IPS DF 4.7 (cell line): ENCODE measurements at regions not wholly inside any gene's neighbourhood (a gene's known extent, or its start where the extent isn't known, plus 50 kb on each side); places are given as distances from the start of the nearest gene placed in this dataset.

Experiments used
- DNase-seq: peaks from one replicate; pipeline ENCODE4 v3.0.0-alpha.2; 2013; ENCODE audit warnings: low spot score; ENCODE audit errors: extremely low read depth

DNA sequence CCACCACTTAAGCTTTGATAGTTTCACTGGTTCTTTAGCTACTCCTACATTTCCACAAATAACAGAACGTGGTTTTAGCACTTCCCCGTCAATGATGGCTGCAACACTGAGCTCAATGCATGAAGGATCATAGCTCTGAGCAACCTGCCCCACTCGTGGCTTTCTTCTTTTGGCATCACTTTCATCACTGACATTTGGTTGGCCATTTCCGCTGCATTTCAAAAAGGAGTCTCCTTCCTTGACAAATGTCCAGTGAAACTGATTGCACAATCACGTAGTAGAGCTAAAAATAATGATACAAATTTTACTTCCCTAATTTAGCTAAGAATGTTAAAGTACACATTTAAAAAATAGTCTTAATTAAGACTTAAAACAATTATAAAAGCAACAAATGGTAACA is 205.2 kb upstream of the HDAC4 start:
- DNase-seq = no peak

DNA sequence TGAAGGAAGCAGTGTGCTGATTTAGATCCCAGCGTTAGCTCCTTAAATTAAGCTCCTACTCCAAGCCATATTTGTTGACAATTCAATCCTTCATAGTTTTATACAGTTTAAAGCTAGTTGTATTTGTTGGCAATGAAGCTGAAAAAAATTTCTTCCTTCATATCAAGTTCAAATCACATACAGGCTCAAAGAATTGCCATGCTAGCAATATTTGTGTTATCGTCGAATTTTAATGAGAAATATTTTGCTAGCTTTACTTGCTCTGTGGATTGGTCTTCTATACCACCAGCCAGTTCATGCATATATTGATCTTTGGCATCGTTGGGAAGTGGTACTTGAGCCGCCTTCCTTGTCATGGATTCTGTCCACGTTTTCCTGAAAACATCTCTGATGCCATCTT is 204.6 kb upstream of the HDAC4 start:
- no peak for DNase-seq

DNA sequence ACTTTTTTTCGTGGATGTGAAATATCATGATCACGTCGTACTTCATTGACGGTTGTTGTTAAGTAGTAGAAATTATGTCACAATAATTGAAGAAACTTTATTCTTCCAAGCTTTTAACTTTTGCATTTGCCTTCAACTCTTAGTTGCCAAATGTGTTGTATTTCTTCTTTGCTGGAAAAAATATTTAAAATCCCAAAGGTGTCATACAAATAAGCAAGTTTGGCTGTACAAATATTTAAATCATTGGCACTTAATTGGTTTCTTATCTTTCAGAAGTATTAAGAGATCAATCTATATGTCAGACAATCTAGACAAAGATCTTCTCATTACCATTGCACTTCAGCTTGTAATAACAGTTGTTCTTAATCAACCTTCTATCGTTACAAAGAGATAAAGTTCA is 204.0 kb upstream of the HDAC4 start:
- DNase-seq = no peak

DNA sequence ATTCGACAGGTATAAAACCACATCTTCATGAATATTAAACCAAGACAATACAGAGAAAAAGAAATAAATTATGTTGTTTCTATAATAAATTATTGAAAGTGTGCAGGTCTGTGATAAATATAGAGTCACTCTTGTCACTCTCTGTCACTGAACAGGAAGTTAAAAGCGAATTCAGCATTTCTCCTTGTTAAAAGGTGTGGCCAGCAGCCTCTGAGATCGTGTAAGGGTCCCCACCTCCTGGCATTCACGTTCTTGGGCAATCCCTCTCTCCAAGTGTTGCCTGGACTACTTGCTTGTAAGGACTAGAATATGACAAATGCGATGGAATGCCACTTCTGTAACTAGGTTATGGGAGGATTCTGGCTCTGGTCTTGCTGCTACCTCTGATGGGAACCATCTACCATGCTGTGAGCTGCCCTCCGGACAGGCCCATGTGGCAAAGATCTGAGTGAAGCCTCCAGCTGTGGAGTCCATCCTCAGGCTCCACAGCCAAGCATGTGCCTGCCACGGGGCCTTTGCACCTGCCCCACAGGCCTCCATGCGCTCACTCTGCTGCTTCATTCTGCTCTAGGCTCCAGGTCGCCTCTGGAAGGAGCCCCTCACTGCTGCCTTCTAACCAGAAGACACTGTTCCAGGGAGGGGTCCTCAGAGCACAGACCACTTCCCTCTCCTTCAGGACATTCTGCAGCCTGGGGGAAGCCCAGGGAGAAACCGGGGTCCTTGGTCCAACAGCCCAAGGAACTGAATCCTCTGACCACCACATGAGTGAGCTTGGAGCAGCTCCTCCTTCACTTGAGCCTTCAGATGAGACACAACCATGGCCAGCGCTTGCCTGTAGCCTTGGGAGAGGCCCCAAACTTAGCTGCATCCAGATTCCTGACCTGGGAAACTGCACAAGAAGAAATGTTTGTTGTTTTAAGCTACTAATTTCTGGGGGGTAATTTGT is 202.9 kb upstream of the HDAC4 start:
- no peak for DNase-seq

DNA sequence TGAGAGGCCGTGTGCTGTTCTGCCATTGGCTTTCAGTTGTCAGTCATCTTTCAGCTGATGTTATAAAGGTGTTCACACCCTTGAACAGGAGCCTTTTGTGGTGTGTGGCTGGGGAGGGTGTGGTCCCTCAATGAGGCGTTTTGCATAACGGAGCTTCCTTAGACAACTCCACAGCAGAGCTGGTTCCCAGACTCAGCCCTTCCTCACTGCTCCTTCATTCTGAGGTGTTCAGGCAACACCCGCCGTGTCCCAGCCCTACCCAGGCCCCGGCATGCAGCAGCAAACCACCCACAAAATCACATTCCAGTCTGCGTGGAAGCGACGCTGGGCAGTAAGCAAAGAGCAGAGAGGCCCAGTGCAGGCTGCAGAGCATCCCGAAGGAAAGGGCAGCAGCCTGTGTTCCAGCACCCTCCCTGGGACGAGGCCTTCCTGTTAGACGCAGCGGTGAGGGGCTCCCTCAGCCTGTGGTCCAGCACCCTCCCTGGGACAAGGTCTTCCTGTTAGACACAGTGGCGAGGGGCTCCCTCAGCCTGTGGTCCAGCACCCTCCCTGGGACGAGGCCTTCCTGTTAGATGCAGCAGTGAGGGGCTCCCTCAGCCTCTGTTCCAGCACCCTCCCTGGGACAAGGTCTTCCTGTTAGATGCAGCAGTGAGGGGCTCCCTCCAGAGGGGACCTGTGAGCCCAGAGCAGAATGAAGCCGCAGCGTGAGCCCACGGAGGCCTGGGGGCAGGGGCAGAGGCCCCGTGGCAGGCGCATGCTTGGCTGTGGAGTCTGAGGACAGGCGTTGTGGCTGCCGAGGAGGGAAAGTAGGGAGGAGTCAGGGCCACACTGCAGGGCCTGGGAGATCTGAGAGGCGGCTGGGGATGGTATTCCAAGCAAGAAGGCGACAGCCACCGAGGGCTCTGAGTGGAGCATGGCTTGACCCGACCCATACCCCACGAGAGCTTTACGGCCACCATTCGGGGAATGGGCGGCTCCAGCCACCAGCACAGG is 201.8 kb upstream of the HDAC4 start:
- DNase-seq = no peak

DNA sequence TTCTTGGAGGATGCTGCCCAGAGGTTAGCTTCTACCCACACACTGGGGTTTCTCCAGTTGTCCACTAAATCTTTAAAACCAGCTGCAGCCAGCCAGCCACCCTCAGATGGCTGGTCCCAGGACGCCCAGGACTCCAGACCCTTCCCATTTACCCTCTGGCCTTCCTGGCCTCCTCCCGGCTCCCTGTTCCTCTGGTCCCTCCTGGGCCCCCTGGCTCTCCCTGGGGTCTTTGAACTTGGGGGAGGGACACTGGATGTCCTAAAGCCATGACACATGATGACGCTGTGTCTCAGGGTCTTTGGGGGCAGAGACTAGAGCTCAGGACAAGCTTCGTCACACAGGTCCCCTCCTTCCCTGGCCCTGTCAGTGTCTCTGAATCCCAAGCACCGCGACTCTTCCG is 201.1 kb upstream of the HDAC4 start:
- no peak for DNase-seq

DNA sequence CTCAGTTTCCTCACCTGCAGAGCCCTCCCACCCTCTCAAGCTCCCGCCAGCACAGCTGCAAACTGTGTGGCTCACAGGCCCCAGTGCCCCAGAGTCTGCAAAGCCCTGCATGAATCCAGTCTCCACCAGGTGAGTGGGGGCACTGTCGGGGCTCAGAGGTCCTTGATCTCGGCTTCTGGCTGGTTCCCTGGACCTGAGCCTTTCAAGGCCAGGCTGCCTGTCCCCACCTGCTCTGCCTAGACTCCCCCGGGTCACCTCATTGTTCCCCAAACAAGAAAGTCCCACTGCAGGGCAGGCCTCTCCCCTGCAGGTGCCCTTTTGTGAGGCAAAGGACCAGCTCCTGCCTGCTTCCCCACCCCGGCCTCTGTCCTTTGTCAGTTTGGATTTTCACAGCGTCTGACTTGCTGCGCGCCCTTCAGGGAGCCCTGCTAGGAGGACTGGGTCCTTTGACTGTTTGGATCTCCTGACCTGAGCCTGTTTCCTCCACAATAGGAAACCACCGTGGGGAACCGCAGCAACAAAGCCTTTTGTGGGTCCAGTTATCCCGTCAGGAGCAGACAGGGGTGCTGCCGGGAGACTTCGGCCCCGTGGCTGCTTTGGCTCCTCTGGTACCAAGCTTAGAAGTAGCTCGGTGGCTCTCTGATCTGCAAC is 200.5 kb upstream of the HDAC4 start:
- DNase-seq = no peak

DNA sequence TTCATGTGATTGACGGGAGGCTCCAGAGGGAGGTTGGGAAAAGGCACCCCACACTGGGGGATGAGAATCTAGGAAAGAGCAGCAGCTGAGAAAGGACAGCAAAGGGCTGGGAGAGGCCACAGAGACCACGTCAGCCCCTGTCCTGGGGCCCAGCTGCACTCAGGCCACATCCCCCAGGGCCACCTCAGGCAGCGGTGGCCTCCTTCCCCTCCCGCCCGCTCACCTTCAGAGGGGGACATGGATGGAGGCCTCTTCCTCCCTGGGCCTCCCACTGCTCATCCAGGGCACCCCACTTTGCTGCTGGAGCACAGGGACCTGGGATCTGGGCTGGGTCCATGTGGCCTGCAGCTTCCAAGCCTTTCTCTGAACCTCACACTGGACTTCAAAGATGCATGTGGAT is 199.8 kb upstream of the HDAC4 start:
- DNase-seq = no peak

DNA sequence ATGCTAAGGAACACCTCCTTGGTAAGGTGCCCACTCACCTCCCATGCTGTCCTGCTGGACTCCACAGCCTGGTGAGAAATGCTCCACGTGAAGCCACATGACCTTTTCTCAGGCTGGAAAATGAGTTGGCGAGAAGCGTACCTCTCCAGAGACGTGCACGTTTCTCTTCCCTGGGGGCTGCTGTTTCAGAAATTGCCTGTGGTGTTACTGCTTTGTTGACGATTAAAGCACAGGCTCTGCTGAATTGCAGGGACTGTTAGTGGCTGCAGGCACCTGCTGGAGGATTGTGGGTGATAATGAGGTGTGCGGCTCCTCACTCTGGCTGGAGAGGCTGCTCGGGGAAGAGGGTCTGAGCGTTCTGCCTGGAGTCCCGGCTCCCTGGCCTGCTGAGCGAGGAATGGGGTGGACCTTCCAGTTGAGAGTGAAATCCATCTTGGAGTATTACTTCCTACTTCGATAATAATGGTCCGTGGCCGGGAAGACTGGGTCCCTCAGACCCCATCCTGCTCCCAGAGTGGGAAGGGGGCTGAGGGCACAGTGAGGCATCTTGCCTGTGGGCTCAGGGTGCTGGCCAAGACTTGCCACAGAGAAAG is 199.3 kb upstream of the HDAC4 start:
- DNase-seq = no peak

DNA sequence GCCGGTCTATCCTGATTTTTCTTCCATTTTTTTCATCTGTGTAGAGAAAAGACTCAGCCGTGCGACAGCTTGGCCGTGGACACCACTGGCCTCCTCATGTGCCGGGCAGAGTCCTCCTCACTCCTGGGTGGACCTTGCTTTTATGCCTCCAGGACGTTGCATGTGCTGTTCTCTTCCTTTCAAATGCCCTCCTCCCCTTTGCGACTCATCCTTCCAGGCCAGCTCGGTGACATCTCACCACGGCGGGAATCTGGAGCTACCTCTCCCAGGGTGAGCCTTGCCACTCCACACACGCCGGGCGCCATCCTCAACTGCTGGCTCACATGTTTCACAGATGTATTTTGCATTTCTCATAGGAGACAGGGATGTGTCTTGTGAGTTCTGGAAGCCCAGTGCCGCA is 198.5 kb upstream of the HDAC4 start:
- no peak for DNase-seq

DNA sequence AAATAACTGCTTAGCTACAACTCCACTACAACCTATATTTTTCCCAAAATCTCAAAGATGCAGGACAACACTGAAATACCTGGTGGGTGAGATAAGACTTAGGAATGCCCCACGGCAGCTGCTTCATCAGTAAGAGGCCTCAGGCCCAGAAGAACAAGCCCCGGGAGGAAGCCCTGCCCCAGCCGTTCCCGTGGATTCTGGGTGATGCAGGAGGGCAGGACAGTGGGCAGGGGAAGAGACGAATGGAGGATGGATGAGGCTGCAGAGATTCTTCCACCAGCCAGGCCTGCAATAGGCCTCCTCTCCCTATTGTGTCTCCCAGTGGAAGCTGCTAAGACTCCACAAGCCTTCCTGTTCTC is 197.9 kb upstream of the HDAC4 start:
- DNase-seq = no peak

DNA sequence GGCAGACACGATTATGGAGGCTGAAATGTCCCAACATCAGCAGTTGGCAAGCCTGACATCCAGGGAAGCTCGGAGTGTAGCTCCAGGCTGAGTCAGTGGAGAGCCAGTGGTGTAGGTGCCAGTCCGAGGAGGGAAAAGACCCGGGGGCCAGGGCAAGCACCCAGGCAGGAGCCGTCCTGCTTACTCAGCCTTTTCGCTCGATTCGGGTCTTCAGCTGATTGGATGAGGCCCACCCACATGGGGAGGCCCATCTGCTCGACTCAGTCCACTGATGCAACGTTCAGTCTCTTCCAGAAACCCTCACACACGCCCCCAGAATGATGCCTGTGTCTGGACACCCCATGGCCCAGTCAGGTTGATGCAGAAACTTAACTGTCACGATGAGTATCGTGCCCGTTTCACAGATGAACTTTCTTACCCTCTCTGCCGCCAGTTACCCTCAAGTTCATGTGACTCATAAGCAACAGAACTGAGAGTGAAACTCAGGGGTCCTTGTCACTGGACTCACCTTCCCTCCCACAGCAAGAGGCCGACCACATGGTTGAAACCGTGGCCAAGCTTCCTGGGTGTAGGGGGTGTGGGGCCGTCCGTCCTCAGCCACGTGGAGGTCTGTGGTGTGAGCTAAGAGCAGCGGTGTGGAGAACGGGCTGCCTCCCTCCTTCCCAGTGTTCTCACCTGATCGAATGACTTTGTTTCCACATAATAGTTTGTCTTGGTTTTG is 197.4 kb upstream of the HDAC4 start:
- no peak for DNase-seq

DNA sequence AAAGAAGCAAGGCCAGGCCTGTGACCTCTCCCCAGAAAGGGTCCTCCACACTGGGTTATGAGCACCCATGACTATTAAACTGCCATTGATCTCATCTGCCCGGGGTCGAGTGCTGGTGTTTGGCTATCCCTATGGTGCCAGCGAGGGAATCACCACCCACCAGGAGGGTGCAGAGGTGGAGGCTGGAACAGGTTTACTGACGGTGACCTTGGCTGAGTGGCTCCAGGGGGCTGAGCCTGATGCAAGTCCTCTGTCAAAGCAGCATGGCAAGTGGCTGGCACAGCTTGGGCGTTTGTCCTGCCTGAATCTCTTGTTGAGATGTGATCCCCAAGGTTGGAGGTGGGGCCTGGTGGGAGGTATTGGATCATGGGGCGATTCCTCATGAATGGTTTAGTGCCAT is 196.4 kb upstream of the HDAC4 start:
- no peak for DNase-seq

DNA sequence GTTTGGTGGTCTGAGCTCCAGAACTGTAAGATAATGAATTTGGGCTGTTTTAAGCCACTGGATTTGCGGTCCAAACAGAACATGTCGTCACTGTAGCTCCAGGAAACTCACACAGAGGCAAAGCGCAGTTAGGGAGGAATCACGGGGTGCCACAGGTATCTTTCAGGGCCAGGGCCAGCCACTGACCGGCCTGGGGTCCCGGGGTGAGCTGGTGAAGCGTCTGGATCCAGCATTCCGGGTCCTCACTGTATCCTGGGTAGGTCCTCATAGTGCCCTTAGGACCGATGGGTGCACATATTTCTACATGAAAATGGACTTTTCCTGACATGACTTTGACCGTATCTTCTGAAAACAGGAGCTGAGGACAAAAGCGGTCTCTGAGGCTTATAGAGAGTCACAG is 196.0 kb upstream of the HDAC4 start:
- DNase-seq = no peak

DNA sequence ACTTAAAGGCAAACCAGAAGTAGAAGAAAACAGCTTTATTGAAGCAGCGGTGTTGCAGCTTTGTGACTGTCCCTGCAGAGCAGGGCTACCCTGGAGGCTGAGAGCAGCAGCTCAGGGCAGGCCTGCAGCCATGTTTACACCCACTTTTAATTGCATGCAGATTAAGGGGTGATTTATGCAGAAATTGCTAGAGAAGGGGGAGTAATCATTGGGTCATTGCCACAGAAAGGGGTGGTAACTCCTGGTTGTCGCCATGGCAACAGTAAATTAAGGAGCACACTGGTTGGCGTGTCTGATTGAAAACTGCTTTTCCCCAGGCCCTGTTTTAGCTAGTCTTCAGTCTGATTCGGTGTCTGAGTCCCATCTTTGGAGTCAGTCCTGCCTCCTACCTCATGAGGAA is 195.4 kb upstream of the HDAC4 start:
- DNase-seq = no peak

DNA sequence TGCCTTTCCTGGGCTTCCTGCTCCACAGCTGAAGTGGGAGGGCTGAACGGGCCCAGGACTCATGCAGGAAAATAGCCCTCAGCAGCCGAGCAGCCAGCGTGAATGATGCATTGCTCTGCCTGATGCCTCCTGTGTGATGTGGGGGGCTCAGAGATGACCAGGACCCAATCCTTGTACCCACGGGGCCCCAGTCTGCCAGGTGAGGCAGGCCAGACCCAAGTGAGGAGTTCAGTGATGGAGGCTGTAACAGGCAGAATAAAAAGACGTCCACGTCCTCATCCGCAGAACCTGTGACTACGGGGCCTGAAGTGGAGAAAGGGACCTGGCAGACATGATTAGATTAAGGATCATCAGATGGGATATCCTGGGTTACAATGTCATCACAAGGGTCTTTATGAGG is 194.9 kb upstream of the HDAC4 start:
- DNase-seq = no peak

DNA sequence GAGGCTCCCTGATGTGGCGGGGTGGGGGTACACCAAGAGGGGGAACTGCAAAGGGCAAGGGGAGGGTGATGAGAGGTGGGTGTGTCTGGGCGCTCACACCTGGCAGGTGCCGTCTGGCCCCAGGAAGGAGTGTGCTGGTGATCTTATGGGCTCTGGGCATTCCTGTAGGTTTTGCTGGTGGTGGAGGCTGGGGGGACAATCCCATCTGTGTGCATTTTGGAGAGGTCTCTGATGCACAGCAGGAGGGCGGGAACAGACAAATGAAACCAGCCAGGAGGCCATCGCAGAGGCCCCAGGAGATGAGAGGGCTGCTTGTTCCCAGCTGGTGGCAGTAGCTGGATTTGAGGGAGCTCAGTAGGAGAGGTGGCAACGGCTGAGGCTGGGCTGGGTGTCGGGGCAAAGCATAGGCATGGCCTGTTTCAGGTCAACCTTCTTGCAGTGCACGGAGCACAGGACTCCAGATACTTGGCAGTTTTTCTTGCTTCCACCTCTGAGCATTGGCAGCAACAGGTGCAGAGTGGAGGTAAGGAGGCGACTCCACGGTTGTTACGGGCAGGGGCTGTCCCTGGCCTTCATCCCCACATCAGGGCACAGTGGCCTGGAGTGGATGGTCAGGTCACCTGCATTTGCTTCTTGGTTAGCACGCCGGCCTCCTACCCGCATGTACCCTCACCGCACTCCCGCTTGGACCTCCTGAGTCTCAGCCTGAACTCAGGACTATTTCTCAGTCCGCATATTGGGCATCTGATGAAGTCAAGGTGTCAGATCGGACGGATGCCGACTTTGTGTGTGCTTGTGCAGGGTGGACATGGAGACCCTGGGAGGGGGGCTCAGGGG is 194.2 kb upstream of the HDAC4 start:
- DNase-seq = no peak

DNA sequence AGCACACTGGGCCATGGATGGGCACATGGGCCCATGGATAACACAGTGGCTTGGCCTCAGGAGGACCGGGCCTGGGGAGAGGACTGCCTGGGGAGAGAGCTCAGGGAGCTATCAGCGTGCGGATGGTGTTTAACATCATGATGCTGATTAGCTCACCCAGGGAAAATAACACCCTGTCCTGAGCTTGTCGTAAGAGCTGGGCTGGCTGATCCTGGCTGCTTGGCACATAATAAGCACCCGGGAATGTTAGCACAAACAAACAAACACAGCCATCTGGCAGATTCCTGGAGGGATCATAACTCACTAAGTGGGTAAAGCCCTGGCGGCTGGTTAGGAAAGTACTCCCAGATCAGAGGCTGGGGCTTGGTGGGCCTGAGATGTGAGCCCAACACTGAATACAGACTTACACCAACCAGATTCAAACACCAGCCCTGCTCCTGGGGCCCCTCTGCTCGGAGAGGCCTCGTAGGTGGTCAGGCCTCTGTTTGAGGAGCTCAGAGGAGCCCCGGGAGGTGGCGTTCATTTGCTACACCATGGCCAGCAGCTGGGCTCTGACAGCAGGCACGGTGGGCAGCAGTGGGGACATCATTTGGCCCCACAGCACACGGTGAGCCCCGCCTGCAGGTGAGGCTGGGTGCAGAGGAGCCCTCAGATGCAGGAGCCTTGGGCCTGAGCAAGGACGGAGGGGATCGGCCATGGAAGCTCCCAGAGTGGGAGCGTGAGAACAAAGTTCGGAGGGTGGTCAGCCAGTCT is 193.4 kb upstream of the HDAC4 start:
- DNase-seq = no peak

DNA sequence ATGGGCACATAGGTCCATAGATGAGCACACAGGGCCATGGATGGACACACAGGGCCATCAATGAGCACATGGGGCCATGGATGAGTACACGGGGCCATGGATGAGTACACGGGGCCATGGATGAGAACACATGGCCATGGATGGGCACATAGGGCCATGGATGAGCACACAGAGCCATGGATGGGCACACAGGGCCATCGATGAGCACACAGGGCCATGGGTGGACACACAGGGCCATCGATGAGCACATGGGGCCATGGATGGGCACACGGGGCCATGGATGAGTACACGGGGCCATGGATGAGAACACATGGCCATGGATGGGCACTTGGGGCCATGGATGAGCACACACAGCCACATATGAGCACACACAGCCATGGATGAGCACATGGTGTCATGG is 192.6 kb upstream of the HDAC4 start:
- no peak for DNase-seq
